ENCODE measurements at regions not wholly inside any gene's neighbourhood (a gene's known extent, or its start where the extent isn't known, plus 50 kb on each side); places are given as distances from the start of the nearest gene placed in this dataset.

GRCh38 chr15:81540909-81541308 is 166.9 kb upstream of the TMC3 start:
- peaks cover 29% of the 10 kb centered on the region for H3K27me3 Mint-ChIP-seq (ENCODE audit: low read depth)
- peaks cover 26% of the 10 kb centered on the region for H3K9me3 Mint-ChIP-seq
- no peak overlapping the region for H3K27ac Mint-ChIP-seq
- no peak overlapping the region for H3K4me3 Mint-ChIP-seq
- TF ChIP-seq CTCF (IDR thresholded peaks at IDR 0.05; ENCODE audit: unreplicated experiment), result no peak
- H3K36me3 Mint-ChIP-seq, result no peaks in the 10 kb centered on the region
- peaks cover 15% of the 10 kb centered on the region for H3K4me1 Mint-ChIP-seq
- DNase-seq (ENCODE audit: low spot score in 2 of 2, unreplicated experiment in 2 of 2), result no peak

- no peak for DNase-seq (ENCODE audit: low spot score in 2 of 2, unreplicated experiment in 2 of 2)
- H3K27me3 Mint-ChIP-seq (ENCODE audit: low read depth), result peaks cover 28% of the 10 kb centered on the region
- peaks cover 12% of the 10 kb centered on the region for H3K4me1 Mint-ChIP-seq
- no peaks in the 10 kb centered on the region for H3K36me3 Mint-ChIP-seq
- H3K4me3 Mint-ChIP-seq, result no peak overlapping the region
- no peak overlapping the region for H3K27ac Mint-ChIP-seq
- no peak for TF ChIP-seq CTCF (IDR thresholded peaks at IDR 0.05; ENCODE audit: unreplicated experiment)
- peaks cover 21% of the 10 kb centered on the region for H3K9me3 Mint-ChIP-seq
Observed at GRCh38 chr15:81536356-81536755, 162.3 kb upstream of the TMC3 start.

- Mint-ChIP-seq H3K9me3 (peaks cover 21% of the 10 kb centered on the region), H3K4me1 (peaks cover 35% of the 10 kb centered on the region), H3K4me3 (no peak overlapping the region), H3K27me3 (ENCODE audit: low read depth) (peaks cover 22% of the 10 kb centered on the region), H3K36me3 (no peaks in the 10 kb centered on the region), H3K27ac (no peak overlapping the region)
- DNase-seq (ENCODE audit: low spot score in 2 of 2, unreplicated experiment in 2 of 2), result no peak
- no peak for TF ChIP-seq CTCF (IDR thresholded peaks at IDR 0.05; ENCODE audit: unreplicated experiment)
Observed at GRCh38 chr15:81534124-81534523, 160.1 kb upstream of the TMC3 start.

- DNase-seq (ENCODE audit: low spot score in 2 of 2, unreplicated experiment in 2 of 2), result no peak
- no peak for TF ChIP-seq CTCF (IDR thresholded peaks at IDR 0.05; ENCODE audit: unreplicated experiment)
- Mint-ChIP-seq H3K4me3 (no peak overlapping the region), H3K9me3 (peaks cover 3% of the 10 kb centered on the region), H3K4me1 (peaks cover 39% of the 10 kb centered on the region), H3K27ac (peak overlapping the region; percentile 89), H3K36me3 (no peaks in the 10 kb centered on the region), H3K27me3 (ENCODE audit: low read depth) (peaks cover 15% of the 10 kb centered on the region)
Observed at GRCh38 chr15:81532001-81532400, 158.0 kb upstream of the TMC3 start.

- no peak for TF ChIP-seq CTCF (IDR thresholded peaks at IDR 0.05; ENCODE audit: unreplicated experiment)
- no peaks in the 10 kb centered on the region for H3K9me3 Mint-ChIP-seq
- H3K27me3 Mint-ChIP-seq (ENCODE audit: low read depth), result peaks cover 8% of the 10 kb centered on the region
- no peak for DNase-seq (ENCODE audit: low spot score in 2 of 2, unreplicated experiment in 2 of 2)
- H3K4me3 Mint-ChIP-seq, result no peak overlapping the region
- peak overlapping the region; percentile 89 for H3K27ac Mint-ChIP-seq
- no peaks in the 10 kb centered on the region for H3K36me3 Mint-ChIP-seq
- H3K4me1 Mint-ChIP-seq, result peaks cover 41% of the 10 kb centered on the region
Observed at GRCh38 chr15:81531109-81531592, 157.1 kb upstream of the TMC3 start.

GRCh38 chr15:81530271-81530691 is 156.3 kb upstream of the TMC3 start:
- no peak for TF ChIP-seq CTCF (IDR thresholded peaks at IDR 0.05; ENCODE audit: unreplicated experiment)
- Mint-ChIP-seq H3K9me3 (no peaks in the 10 kb centered on the region), H3K27me3 (ENCODE audit: low read depth) (peaks cover 2% of the 10 kb centered on the region), H3K4me1 (peaks cover 42% of the 10 kb centered on the region), H3K36me3 (no peaks in the 10 kb centered on the region), H3K27ac (peak overlapping the region; percentile 89), H3K4me3 (no peak overlapping the region)
- no peak for DNase-seq (ENCODE audit: low spot score in 2 of 2, unreplicated experiment in 2 of 2)
